ENCODE measurements at regions not wholly inside any gene's neighbourhood (a gene's known extent, or its start where the extent isn't known, plus 50 kb on each side); places are given as distances from the start of the nearest gene placed in this dataset.

DNA sequence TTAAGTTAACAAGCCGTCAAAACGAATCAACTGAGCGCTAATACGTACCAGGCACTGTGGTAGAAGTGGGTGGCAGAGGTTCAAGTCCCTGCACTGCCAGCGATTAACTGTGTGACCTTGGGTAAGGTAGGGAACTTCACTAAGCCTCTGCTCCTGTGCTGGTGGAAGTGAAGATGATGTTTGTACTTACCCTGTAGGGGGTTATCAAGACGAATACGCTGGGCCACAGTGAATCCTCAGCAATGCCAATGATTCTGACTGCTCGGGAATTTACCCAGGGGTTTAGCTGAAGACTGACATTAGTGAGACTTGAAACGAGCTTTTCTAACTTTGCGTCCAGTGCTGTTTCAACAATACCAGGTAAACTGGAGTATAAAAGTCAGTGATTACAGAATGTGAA lies 305.3 kb downstream of the FGF9 start:
- intact Hi-C loops (cut with micrococcal nuclease) = no loop called here
- ChIA-PET POLR2A (no interaction called here), CTCF (ENCODE audit: low intra/inter-chr PET ratio) (no interaction called here)
- TF ChIP-seq, protein P1, sequence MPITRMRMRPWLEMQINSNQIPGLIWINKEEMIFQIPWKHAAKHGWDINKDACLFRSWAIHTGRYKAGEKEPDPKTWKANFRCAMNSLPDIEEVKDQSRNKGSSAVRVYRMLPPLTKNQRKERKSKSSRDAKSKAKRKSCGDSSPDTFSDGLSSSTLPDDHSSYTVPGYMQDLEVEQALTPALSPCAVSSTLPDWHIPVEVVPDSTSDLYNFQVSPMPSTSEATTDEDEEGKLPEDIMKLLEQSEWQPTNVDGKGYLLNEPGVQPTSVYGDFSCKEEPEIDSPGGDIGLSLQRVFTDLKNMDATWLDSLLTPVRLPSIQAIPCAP (CRISPR knock-in tag; IDR thresholded peaks at IDR 0.05; ENCODE audit: borderline replicate concordance) = no peak
- H3K4me1 ChIP-seq (replicated peaks in 1 of 2; ENCODE audit: control insufficient read depth in 2 of 2, insufficient read depth in 2 of 2, low read length in 2 of 2) = no peaks in the 10 kb centered on the region; a peak in 1 of 5 replicates
- H3K9ac ChIP-seq (ENCODE audit: insufficient read depth in 1 of 2, low read depth in 2 of 2, low read length in 2 of 2) = no peak overlapping the region
- H2AFZ ChIP-seq (ENCODE audit: low read depth, low read length) = no peak overlapping the region
- in situ Hi-C loops (cut with MboI) = no loop called here
- no peaks in the 10 kb centered on the region for H3K9me3 ChIP-seq (replicated peaks; ENCODE audit: control insufficient read depth, insufficient read depth, low read depth, low read length)
- no peaks in the 10 kb centered on the region for H3K79me2 ChIP-seq (ENCODE audit: control insufficient read depth, insufficient read depth, low read length)
- no peak overlapping the region for H3K27ac ChIP-seq (ENCODE audit: extremely low read depth, low read depth, low read length)
- ATAC-seq (no peak), DNase-seq (ENCODE audit: extremely low read depth in 1 of 4, low spot score in 3 of 4) (no peak), FAIRE-seq (no peak)
- H3K4me3 ChIP-seq = no peak overlapping the region
- H4K20me1 ChIP-seq (replicated peaks; ENCODE audit: control insufficient read depth, insufficient read depth, low read length) = no peaks in the 10 kb centered on the region
- H3K4me2 ChIP-seq (ENCODE audit: insufficient read depth, low read length) = no peak overlapping the region
- H3K27me3 ChIP-seq (ENCODE audit: control insufficient read depth in 2 of 2, insufficient read depth in 2 of 2, low read length in 2 of 2) = peaks cover 0 to 32% of the 10 kb centered on the region in 2 experiments; a peak in 2 of 5 replicates
- no TSS peak for BruUV-seq (replicated peaks)
- no peaks in the 10 kb centered on the region for H3K9me1 ChIP-seq (ENCODE audit: control insufficient read depth, insufficient read depth, low read length)
- no peaks in the 10 kb centered on the region for H3K36me3 ChIP-seq (ENCODE audit: control insufficient read depth, insufficient read depth, low read length)
- WGBS (ENCODE audit: insufficient coverage, low coverage, missing lambda C conversion rate) = 0% methylated on average over 10 of the region's 10 CpGs

DNA sequence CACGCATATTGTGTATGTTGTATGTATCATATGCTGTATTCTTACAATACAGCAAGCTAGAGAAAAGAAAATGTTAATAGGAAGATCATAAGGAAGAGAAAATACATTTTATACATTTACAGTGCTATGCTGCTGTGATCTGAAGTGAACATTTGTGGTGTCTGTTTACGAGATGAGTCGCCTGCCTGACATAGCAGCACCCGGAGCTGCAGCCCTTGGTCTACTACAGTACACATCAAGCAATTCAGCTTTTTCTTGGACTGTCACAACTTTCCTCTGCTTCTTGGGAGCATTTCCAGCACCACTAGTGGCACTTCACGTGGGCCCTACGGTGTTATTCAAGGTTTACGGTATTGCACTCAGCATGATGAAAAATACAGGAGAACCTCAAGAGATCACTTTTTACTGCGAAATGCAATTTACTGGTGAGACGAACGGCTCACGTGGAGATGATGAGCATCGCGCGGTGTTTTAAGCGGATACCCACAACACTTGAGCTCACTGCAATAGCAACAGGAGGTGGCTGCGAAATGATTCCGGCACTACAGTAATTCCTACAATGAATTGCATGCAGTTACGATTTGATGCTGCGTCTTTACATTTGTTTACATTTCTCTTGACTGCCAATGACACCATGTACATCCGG lies 308.4 kb downstream of the FGF9 start:
- H3K27me3 ChIP-seq (ENCODE audit: control insufficient read depth in 2 of 2, insufficient read depth in 2 of 2, low read length in 2 of 2) = peaks cover 0 to 27% of the 10 kb centered on the region in 2 experiments; a peak in 2 of 5 replicates
- H3K4me2 ChIP-seq (ENCODE audit: insufficient read depth, low read length) = no peak overlapping the region
- no peak overlapping the region for H2AFZ ChIP-seq (ENCODE audit: low read depth, low read length)
- H3K36me3 ChIP-seq (ENCODE audit: control insufficient read depth, insufficient read depth, low read length) = no peaks in the 10 kb centered on the region
- H3K9ac ChIP-seq (ENCODE audit: insufficient read depth in 1 of 2, low read depth in 2 of 2, low read length in 2 of 2) = no peak overlapping the region
- no peaks in the 10 kb centered on the region for H3K9me3 ChIP-seq (replicated peaks; ENCODE audit: control insufficient read depth, insufficient read depth, low read depth, low read length)
- FAIRE-seq (no peak), DNase-seq (ENCODE audit: extremely low read depth in 1 of 4, low spot score in 3 of 4) (no peak), ATAC-seq (no peak)
- in situ Hi-C loops (cut with MboI) (no loop called here), intact Hi-C loops (cut with micrococcal nuclease) (no loop called here)
- CTCF ChIA-PET (ENCODE audit: low intra/inter-chr PET ratio) = no interaction called here
- 6% methylated on average over 20 of the region's 20 CpGs for WGBS (ENCODE audit: insufficient coverage, low coverage, missing lambda C conversion rate)
- POLR2A ChIA-PET = interaction anchor here (0.6 kb wide), 1 partner anchor 8 kb away, joined by 3 read pairs; no protein-coding TSS in a partner anchor
- H3K79me2 ChIP-seq (ENCODE audit: control insufficient read depth, insufficient read depth, low read length) = no peaks in the 10 kb centered on the region
- no peaks in the 10 kb centered on the region for H3K9me1 ChIP-seq (ENCODE audit: control insufficient read depth, insufficient read depth, low read length)
- no TSS peak for BruUV-seq (replicated peaks)
- no peaks in the 10 kb centered on the region for H4K20me1 ChIP-seq (replicated peaks; ENCODE audit: control insufficient read depth, insufficient read depth, low read length)
- H3K4me3 ChIP-seq = no peak overlapping the region
- H3K4me1 ChIP-seq (replicated peaks in 1 of 2; ENCODE audit: control insufficient read depth in 2 of 2, insufficient read depth in 2 of 2, low read length in 2 of 2) = no peaks in the 10 kb centered on the region
- no peak overlapping the region for H3K27ac ChIP-seq (ENCODE audit: extremely low read depth, low read depth, low read length)
- no peak for TF ChIP-seq LCOR (CRISPR knock-in tag; IDR thresholded peaks at IDR 0.05)
- no peak for TF ChIP-seq IRF2 (CRISPR knock-in tag; IDR thresholded peaks at IDR 0.05)
- TF ChIP-seq SIX5 (IDR thresholded peaks at IDR 0.05; ENCODE audit: borderline replicate concordance in 1 of 2, insufficient read depth in 1 of 2, low read depth in 1 of 2, low read length in 2 of 2) = no peak
- no peak for TF ChIP-seq SREBF2 (CRISPR knock-in tag; IDR thresholded peaks at IDR 0.05)
- TF ChIP-seq, protein P2, sequence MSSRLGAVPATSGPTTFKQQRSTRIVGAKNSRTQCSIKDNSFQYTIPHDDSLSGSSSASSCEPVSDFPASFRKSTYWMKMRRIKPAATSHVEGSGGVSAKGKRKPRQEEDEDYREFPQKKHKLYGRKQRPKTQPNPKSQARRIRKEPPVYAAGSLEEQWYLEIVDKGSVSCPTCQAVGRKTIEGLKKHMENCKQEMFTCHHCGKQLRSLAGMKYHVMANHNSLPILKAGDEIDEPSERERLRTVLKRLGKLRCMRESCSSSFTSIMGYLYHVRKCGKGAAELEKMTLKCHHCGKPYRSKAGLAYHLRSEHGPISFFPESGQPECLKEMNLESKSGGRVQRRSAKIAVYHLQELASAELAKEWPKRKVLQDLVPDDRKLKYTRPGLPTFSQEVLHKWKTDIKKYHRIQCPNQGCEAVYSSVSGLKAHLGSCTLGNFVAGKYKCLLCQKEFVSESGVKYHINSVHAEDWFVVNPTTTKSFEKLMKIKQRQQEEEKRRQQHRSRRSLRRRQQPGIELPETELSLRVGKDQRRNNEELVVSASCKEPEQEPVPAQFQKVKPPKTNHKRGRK (tag; IDR thresholded peaks at IDR 0.05) = no peak
- TF ChIP-seq ZNF121 (CRISPR knock-in tag; conservative IDR thresholded peaks at IDR 0.05) = no peak
- no peak for TF ChIP-seq NFYB (IDR thresholded peaks at IDR 0.05; ENCODE audit: extremely low read depth, insufficient read length)
- TF ChIP-seq, protein P3, sequence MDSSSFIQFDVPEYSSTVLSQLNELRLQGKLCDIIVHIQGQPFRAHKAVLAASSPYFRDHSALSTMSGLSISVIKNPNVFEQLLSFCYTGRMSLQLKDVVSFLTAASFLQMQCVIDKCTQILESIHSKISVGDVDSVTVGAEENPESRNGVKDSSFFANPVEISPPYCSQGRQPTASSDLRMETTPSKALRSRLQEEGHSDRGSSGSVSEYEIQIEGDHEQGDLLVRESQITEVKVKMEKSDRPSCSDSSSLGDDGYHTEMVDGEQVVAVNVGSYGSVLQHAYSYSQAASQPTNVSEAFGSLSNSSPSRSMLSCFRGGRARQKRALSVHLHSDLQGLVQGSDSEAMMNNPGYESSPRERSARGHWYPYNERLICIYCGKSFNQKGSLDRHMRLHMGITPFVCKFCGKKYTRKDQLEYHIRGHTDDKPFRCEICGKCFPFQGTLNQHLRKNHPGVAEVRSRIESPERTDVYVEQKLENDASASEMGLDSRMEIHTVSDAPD (CRISPR knock-in tag; IDR thresholded peaks at IDR 0.05) = no peak
- TF ChIP-seq SIRT6 (IDR thresholded peaks at IDR 0.05; ENCODE audit: low read depth, low read length) = no peak
- no peak for TF ChIP-seq TCF7 (IDR thresholded peaks at IDR 0.05; ENCODE audit: borderline replicate concordance)
